GM21737 (cell line): ENCODE measurements at regions not wholly inside any gene's neighbourhood (a gene's known extent, or its start where the extent isn't known, plus 50 kb on each side); places are given as distances from the start of the nearest gene placed in this dataset.

ENCODE experiments used
- ATAC-seq: cut with Tn5 transposase; IDR thresholded peaks from one replicate; pipeline ENCODE4 v1.9.1; 2021; ENCODE audit warnings: mild to moderate bottlenecking, moderate library complexity; ENCODE audit not compliant: unreplicated experiment

GRCh38 chr5:33237471-33237870 lies 203.3 kb upstream of the TARS1 start:
- ATAC-seq, result no peak

- ATAC-seq, result no peak
These were observed 201.7 kb upstream of the TARS1 start for GRCh38 chr5:33238826-33239695.

GRCh38 chr5:33240558-33240957 lies 200.2 kb upstream of the TARS1 start:
- ATAC-seq, result no peak

GRCh38 chr5:33241802-33242201 lies 199.0 kb upstream of the TARS1 start:
- no peak for ATAC-seq

GRCh38 chr5:33242277-33242676 lies 198.5 kb upstream of the TARS1 start:
- no peak for ATAC-seq

- no peak for ATAC-seq
These were observed 196.2 kb upstream of the TARS1 start for GRCh38 chr5:33244441-33245150.

GRCh38 chr5:33254579-33254978 lies 186.2 kb upstream of the TARS1 start:
- no peak for ATAC-seq

GRCh38 chr5:33257807-33258429 lies 182.8 kb upstream of the TARS1 start:
- no peak for ATAC-seq

- no peak for ATAC-seq
These were observed 182.2 kb upstream of the TARS1 start for GRCh38 chr5:33258553-33258952.

GRCh38 chr5:33260098-33260497 lies 180.7 kb upstream of the TARS1 start:
- no peak for ATAC-seq

GRCh38 chr5:33261305-33261704 lies 179.5 kb upstream of the TARS1 start:
- no peak for ATAC-seq

- ATAC-seq, result no peak
These were observed 179.0 kb upstream of the TARS1 start for GRCh38 chr5:33261747-33262146.

GRCh38 chr5:33267801-33268200 lies 173.0 kb upstream of the TARS1 start:
- no peak for ATAC-seq

GRCh38 chr5:33268374-33268773 lies 172.4 kb upstream of the TARS1 start:
- no peak for ATAC-seq

- ATAC-seq, result no peak
These were observed 170.1 kb upstream of the TARS1 start for GRCh38 chr5:33270671-33271070.

GRCh38 chr5:33271606-33272005 lies 169.2 kb upstream of the TARS1 start:
- ATAC-seq, result no peak

GRCh38 chr5:33272288-33272687 lies 168.5 kb upstream of the TARS1 start:
- ATAC-seq, result no peak

GRCh38 chr5:33273985-33274384 lies 166.8 kb upstream of the TARS1 start:
- ATAC-seq, result no peak

- ATAC-seq, result no peak
These were observed 165.4 kb upstream of the TARS1 start for GRCh38 chr5:33275391-33275790.

GRCh38 chr5:33275921-33276627 lies 164.7 kb upstream of the TARS1 start:
- ATAC-seq, result no peak

- no peak for ATAC-seq
These were observed 164.2 kb upstream of the TARS1 start for GRCh38 chr5:33276628-33276950.
